ENCODE measurements at regions not wholly inside any gene's neighbourhood (a gene's known extent, or its start where the extent isn't known, plus 50 kb on each side); places are given as distances from the start of the nearest gene placed in this dataset.

DNA sequence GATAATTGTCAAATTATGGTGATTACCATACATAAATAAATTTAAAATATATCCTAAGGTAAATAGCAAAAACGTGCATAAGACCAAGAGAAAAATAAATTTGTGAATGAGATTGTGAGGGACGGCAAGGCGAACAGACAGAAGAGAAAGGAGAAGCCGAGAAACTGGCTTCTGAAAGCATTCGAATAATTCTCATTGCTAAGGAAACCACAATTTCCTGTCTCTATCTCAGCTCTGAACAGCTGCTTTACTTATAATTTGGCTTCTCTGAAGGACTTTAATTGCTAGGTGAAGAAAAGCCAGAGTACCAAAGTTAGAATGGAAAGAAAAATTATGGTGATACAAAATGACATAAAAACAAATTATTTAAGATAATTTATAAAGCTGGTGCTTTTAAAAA lies 79.0 kb upstream of the RGS17 start:
- no peak for DNase-seq

DNA sequence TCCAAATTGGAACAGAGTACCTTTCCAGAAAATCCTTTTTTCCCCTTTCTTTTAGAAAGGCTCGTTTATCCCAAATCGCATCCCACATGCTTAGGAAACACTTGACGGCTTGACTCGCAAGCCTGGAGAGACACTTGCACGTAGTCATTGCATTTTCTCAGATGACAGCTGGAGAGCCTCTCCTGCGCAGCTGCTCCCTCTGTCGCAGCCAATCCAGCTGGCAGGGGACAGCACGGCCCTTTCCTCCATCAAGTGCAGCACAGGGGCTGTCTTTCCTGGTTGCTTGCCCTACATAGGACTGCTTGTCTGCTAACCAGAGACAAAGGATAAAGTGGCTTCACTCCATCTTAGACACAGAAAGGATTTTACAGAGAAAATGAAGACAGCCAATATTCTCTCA lies 77.6 kb upstream of the RGS17 start:
- peak in 1 of 2 donors; percentile 2 for DNase-seq

DNA sequence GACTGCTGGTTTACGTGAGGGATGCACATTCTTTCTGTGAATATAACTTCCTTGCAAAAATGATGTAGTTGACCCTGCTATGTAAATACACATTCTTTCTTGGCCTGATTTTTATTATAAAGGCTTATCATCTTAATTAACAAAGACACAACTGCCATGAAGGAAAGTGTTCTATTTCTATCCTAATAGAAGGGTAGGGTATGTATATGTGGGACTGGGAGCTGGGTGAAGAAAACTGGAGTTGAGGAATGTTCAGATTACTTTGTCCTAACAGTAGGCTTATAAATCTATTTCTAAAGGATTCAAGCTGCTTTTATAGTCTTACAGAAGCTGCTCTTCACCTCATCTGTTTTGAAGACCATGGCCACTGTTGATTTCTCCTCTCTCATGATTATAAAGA lies 76.5 kb upstream of the RGS17 start:
- no peak for DNase-seq

DNA sequence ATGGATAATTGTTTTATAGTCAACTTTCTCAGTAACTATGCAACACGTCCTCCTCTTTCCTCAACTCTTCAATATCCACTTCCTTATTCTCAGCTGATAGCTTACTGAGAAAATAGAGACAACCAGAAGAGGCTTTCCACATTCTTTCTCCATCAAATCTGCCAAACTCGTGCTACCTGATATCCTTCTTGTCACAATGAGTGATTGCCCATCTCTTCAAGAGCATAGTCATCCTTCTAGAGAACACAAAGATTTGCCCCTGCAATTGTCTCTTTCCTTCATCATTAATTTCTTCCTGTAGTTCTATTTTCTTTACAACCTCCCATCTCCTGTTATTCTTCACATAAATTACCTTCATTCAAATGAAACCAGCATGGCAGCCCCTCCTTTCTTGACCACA lies 75.9 kb upstream of the RGS17 start:
- DNase-seq, result no peak

DNA sequence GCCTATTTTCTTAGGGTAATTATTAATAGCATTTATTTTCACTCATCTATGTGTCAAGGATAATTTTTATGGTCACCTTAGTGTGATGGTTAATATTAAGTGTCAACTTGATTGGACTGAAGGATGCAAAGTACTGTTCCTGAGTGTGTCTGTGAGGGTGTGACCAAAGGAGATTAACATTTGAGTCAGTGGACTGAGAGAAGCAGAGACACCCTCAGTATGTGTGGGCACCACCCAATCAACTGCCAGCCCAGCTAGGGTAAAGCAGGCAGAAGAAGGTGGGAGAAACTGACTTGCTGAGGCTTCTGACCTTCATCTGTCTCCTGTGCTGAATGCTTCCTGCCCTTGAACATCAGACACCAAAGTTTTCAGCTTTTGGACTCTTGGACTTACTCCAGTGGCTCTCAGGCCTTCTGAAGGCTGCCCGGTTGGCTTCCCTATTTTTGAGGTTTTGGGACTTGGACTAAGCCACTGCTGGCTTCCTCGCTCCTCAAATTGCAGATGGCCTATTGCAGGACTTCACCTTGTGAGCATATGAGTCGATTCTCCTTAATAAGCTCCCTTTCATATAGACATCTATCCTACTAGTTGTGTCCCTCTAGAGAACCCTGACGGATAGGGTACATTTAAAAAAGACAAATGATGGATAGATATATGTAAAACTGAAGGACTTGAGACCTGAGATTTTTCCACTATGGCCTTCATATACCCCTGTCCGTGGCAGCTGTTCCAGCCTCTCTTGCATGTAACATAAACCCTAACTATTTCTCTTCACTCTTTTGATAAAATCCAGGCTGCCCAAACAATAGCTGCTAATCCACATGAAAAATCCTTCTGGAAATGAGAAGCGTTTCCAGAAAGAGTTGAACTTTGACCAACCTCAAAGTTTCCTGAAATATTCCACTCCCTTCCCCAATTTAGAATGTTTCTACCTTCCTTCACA lies 62.1 kb upstream of the RGS17 start:
- no peak for DNase-seq

DNA sequence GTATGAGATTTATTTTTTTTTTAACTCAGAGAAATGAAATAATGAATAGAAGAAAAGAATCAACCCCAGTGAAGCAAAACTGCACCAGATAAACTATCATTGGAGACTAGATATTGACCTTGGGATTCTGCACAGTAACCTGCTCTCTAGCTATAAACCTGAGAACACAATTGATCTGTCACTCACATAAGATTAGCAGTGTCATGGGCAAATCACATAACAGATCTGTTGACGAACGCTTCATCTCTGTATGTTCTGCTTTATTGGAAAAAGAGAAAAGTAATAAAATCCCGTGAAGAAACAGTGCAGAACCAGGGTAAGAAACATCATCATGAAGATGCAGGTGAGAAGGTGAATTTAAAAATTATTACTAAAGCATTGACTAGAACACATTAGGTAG lies 52.8 kb upstream of the RGS17 start:
- DNase-seq, result no peak

Measured in hippocampal formation (tissue), 2 donors.